NCI-H446 (cell line): ENCODE measurements at regions not wholly inside any gene's neighbourhood (a gene's known extent, or its start where the extent isn't known, plus 50 kb on each side); places are given as distances from the start of the nearest gene placed in this dataset.

Experiments used
- DNase-seq, 2 experiments: peaks; one replicate each; lab custom pipeline; 2025; lab: John Stamatoyannopoulos, UW

GRCh38 chr2:64402876-64403275 is 51.1 kb upstream of the LGALSL start:
- DNase-seq, result no peak

- DNase-seq, result no peak
Observed at GRCh38 chr2:64403426-64403825, 50.5 kb upstream of the LGALSL start.

GRCh38 chr2:64404002-64404731 is 49.8 kb upstream of the LGALSL start:
- peak; percentile 60 to 89 for DNase-seq
